Esophagus squamous epithelium (tissue), 4 donors: ENCODE measurements at regions not wholly inside any gene's neighbourhood (a gene's known extent, or its start where the extent isn't known, plus 50 kb on each side); places are given as distances from the start of the nearest gene placed in this dataset.

Experiments
- POLR2A ChIP-seq, 4 donors: fragments of 450-650 bp; IDR thresholded peaks; one replicate each; pipeline ENCODE4 v1.6.1; 2017; ENCODE audit warnings: antibody characterized with exemption in 4 of 4, mild to moderate bottlenecking in 4 of 4, moderate library complexity in 3 of 4
- TF ChIP-seq, protein P1 (sequence below), 6 experiments: fragments of 450-650 bp in 4 of 6; fragments of 200-600 bp in 2 of 6; sonication (generic) in 2 of 6; IDR thresholded peaks; one replicate each; pipeline ENCODE4 v1.5.1; 2016 to 2019; ENCODE audit warnings: antibody characterized with exemption in 6 of 6, mild to moderate bottlenecking in 4 of 6, moderate library complexity in 4 of 6

DNA sequence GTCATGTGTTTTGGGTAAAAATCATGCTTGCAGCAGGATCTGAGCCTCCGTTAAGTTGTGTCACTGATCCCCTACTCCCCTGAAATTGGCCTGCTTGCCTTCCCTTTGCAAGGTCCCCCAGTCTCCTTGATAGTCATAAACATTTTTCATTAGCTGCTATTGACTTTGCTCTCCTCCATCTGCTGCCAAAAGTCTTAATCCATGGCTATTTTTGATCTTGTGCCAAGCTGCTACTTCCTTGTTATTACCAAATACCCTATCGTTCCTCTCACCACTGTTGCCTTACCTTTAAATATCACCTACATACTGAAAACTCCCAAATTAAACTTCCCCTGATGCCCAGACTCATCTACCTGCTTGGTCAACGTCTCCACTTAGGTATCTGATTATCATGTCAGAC is 148.3 kb downstream of the PHLDA1 start:
- TF ChIP-seq, protein P1, sequence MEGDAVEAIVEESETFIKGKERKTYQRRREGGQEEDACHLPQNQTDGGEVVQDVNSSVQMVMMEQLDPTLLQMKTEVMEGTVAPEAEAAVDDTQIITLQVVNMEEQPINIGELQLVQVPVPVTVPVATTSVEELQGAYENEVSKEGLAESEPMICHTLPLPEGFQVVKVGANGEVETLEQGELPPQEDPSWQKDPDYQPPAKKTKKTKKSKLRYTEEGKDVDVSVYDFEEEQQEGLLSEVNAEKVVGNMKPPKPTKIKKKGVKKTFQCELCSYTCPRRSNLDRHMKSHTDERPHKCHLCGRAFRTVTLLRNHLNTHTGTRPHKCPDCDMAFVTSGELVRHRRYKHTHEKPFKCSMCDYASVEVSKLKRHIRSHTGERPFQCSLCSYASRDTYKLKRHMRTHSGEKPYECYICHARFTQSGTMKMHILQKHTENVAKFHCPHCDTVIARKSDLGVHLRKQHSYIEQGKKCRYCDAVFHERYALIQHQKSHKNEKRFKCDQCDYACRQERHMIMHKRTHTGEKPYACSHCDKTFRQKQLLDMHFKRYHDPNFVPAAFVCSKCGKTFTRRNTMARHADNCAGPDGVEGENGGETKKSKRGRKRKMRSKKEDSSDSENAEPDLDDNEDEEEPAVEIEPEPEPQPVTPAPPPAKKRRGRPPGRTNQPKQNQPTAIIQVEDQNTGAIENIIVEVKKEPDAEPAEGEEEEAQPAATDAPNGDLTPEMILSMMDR (IDR thresholded peaks at IDR 0.05) = no peak
- TF ChIP-seq POLR2A (IDR thresholded peaks at IDR 0.05) = no peak
